ENCODE measurements at regions not wholly inside any gene's neighbourhood (a gene's known extent, or its start where the extent isn't known, plus 50 kb on each side); places are given as distances from the start of the nearest gene placed in this dataset.

GRCh38 chr7:73971704-73972341 is 56.1 kb upstream of the ELN start:
- Histone ChIP-seq H3K4me3 (ENCODE audit: low read depth, low read length) (no peak overlapping the region), H3K27me3 (ENCODE audit: control insufficient read depth, insufficient read depth, low read length) (no peaks in the 10 kb centered on the region), H3K27ac (ENCODE audit: insufficient read depth, low read length, poor library complexity, severe bottlenecking) (no peak overlapping the region), H3K36me3 (ENCODE audit: control insufficient read depth, insufficient read depth, low read length) (no peaks in the 10 kb centered on the region), H3K9me3 (ENCODE audit: control insufficient read depth in 2 of 2, low read length in 2 of 2) (no peaks in the 10 kb centered on the region), H3K4me1 (ENCODE audit: control insufficient read depth, insufficient read depth, low read length, poor library complexity, severe bottlenecking) (no peaks in the 10 kb centered on the region)
- Mint-ChIP-seq H3K4me3 (peak overlapping the region in 1 of 4 donors; percentile 16), H3K36me3 (no peaks in the 10 kb centered on the region), H3K4me1 (no peaks in the 10 kb centered on the region), H3K27me3 (no peaks in the 10 kb centered on the region), H3K27ac (peak overlapping the region in 1 of 3 donors; percentile 77), H3K9me3 (peaks cover 0 to 5% (median 0%) of the 10 kb centered on the region in 7 donors)
- DNase-seq (no peak), ATAC-seq (ENCODE audit: low read depth in 2 of 2) (no peak)

- DNase-seq = no peak
These were observed 55.4 kb upstream of the ELN start for GRCh38 chr7:73972614-73973013.

GRCh38 chr7:73973091-73973490 is 54.9 kb upstream of the ELN start:
- DNase-seq = no peak
- no peak overlapping the region for H3K27ac ChIP-seq (ENCODE audit: insufficient read depth, low read length, poor library complexity, severe bottlenecking)
- Mint-ChIP-seq H3K4me3 (no peak overlapping the region), H3K36me3 (no peaks in the 10 kb centered on the region), H3K4me1 (no peaks in the 10 kb centered on the region), H3K9me3 (peaks cover 0 to 3% (median 0%) of the 10 kb centered on the region in 7 donors), H3K27ac (no peak overlapping the region), H3K27me3 (no peaks in the 10 kb centered on the region)
- no peaks in the 10 kb centered on the region for H3K9me3 ChIP-seq (ENCODE audit: control insufficient read depth in 2 of 2, low read length in 2 of 2)
- no peak overlapping the region for H3K4me3 ChIP-seq (ENCODE audit: low read depth, low read length)
- H3K4me1 ChIP-seq (ENCODE audit: control insufficient read depth, insufficient read depth, low read length, poor library complexity, severe bottlenecking) = no peaks in the 10 kb centered on the region
- no peak for ATAC-seq (ENCODE audit: low read depth in 2 of 2)
- H3K27me3 ChIP-seq (ENCODE audit: control insufficient read depth, insufficient read depth, low read length) = no peaks in the 10 kb centered on the region
- no peaks in the 10 kb centered on the region for H3K36me3 ChIP-seq (ENCODE audit: control insufficient read depth, insufficient read depth, low read length)

More at GRCh38 chr7:73972614-73973013, 55.4 kb upstream of the ELN start:
- no peaks in the 10 kb centered on the region for H3K36me3 Mint-ChIP-seq
- no peak overlapping the region for H3K27ac ChIP-seq (ENCODE audit: insufficient read depth, low read length, poor library complexity, severe bottlenecking)
- no peaks in the 10 kb centered on the region for H3K27me3 ChIP-seq (ENCODE audit: control insufficient read depth, insufficient read depth, low read length)
- no peaks in the 10 kb centered on the region for H3K4me1 Mint-ChIP-seq
- no peaks in the 10 kb centered on the region for H3K9me3 ChIP-seq (ENCODE audit: control insufficient read depth in 2 of 2, low read length in 2 of 2)
- H3K4me3 ChIP-seq (ENCODE audit: low read depth, low read length) = no peak overlapping the region
- H3K27ac Mint-ChIP-seq = no peak overlapping the region
- no peak overlapping the region for H3K4me3 Mint-ChIP-seq
- no peak for ATAC-seq (ENCODE audit: low read depth in 2 of 2)
- no peaks in the 10 kb centered on the region for H3K27me3 Mint-ChIP-seq
- H3K4me1 ChIP-seq (ENCODE audit: control insufficient read depth, insufficient read depth, low read length, poor library complexity, severe bottlenecking) = no peaks in the 10 kb centered on the region
- H3K9me3 Mint-ChIP-seq = peaks cover 0 to 3% (median 0%) of the 10 kb centered on the region in 7 donors
- H3K36me3 ChIP-seq (ENCODE audit: control insufficient read depth, insufficient read depth, low read length) = no peaks in the 10 kb centered on the region

- Mint-ChIP-seq H3K27ac (no peak overlapping the region), H3K36me3 (no peaks in the 10 kb centered on the region), H3K4me1 (no peaks in the 10 kb centered on the region), H3K9me3 (peaks cover 0 to 3% (median 0%) of the 10 kb centered on the region in 7 donors), H3K4me3 (peak overlapping the region in 1 of 4 donors; percentile 68), H3K27me3 (no peaks in the 10 kb centered on the region)
- Histone ChIP-seq H3K36me3 (ENCODE audit: control insufficient read depth, insufficient read depth, low read length) (no peaks in the 10 kb centered on the region), H3K27ac (ENCODE audit: insufficient read depth, low read length, poor library complexity, severe bottlenecking) (no peak overlapping the region), H3K4me3 (ENCODE audit: low read depth, low read length) (no peak overlapping the region), H3K4me1 (ENCODE audit: control insufficient read depth, insufficient read depth, low read length, poor library complexity, severe bottlenecking) (no peaks in the 10 kb centered on the region), H3K27me3 (ENCODE audit: control insufficient read depth, insufficient read depth, low read length) (no peaks in the 10 kb centered on the region), H3K9me3 (ENCODE audit: control insufficient read depth in 2 of 2, low read length in 2 of 2) (no peaks in the 10 kb centered on the region)
- no peak for DNase-seq
- ATAC-seq (ENCODE audit: low read depth in 2 of 2) = no peak
These were observed 53.6 kb upstream of the ELN start for GRCh38 chr7:73974101-73974947.

- no peak overlapping the region for H3K4me3 Mint-ChIP-seq
- ATAC-seq (ENCODE audit: low read depth in 2 of 2) = no peak
These were observed 52.7 kb upstream of the ELN start for GRCh38 chr7:73974948-73975926.

GRCh38 chr7:73976761-73977618 is 51.0 kb upstream of the ELN start:
- Histone ChIP-seq H3K4me1 (ENCODE audit: control insufficient read depth, insufficient read depth, low read length, poor library complexity, severe bottlenecking) (no peaks in the 10 kb centered on the region), H3K4me3 (ENCODE audit: low read depth, low read length) (no peak overlapping the region), H3K36me3 (ENCODE audit: control insufficient read depth, insufficient read depth, low read length) (no peaks in the 10 kb centered on the region), H3K9me3 (ENCODE audit: control insufficient read depth in 2 of 2, low read length in 2 of 2) (no peaks in the 10 kb centered on the region), H3K27me3 (ENCODE audit: control insufficient read depth, insufficient read depth, low read length) (no peaks in the 10 kb centered on the region), H3K27ac (ENCODE audit: insufficient read depth, low read length, poor library complexity, severe bottlenecking) (no peak overlapping the region)
- ATAC-seq (ENCODE audit: low read depth in 2 of 2) = no peak
- Mint-ChIP-seq H3K9me3 (peaks cover 0 to 2% (median 0%) of the 10 kb centered on the region in 7 donors), H3K4me1 (no peaks in the 10 kb centered on the region), H3K36me3 (no peaks in the 10 kb centered on the region), H3K4me3 (no peak overlapping the region), H3K27ac (no peak overlapping the region), H3K27me3 (no peaks in the 10 kb centered on the region)
- no peak for DNase-seq

More at GRCh38 chr7:73974948-73975926, 52.7 kb upstream of the ELN start:
- Mint-ChIP-seq H3K27ac (no peak overlapping the region), H3K36me3 (no peaks in the 10 kb centered on the region), H3K9me3 (peaks cover 0 to 3% (median 0%) of the 10 kb centered on the region in 7 donors), H3K4me1 (no peaks in the 10 kb centered on the region), H3K27me3 (no peaks in the 10 kb centered on the region)
- Histone ChIP-seq H3K36me3 (ENCODE audit: control insufficient read depth, insufficient read depth, low read length) (no peaks in the 10 kb centered on the region), H3K4me3 (ENCODE audit: low read depth, low read length) (no peak overlapping the region), H3K4me1 (ENCODE audit: control insufficient read depth, insufficient read depth, low read length, poor library complexity, severe bottlenecking) (no peaks in the 10 kb centered on the region), H3K27ac (ENCODE audit: insufficient read depth, low read length, poor library complexity, severe bottlenecking) (no peak overlapping the region), H3K27me3 (ENCODE audit: control insufficient read depth, insufficient read depth, low read length) (no peaks in the 10 kb centered on the region), H3K9me3 (ENCODE audit: control insufficient read depth in 2 of 2, low read length in 2 of 2) (no peaks in the 10 kb centered on the region)
- no peak for DNase-seq
